HG03060 (cell line): ENCODE measurements at regions not wholly inside any gene's neighbourhood (a gene's known extent, or its start where the extent isn't known, plus 50 kb on each side); places are given as distances from the start of the nearest gene placed in this dataset.

Source experiments
- ATAC-seq: cut with Tn5 transposase; IDR thresholded peaks from one replicate; pipeline ENCODE4 v1.9.1; 2021; ENCODE audit warnings: low read depth, moderate number of reproducible peaks; ENCODE audit not compliant: unreplicated experiment

DNA sequence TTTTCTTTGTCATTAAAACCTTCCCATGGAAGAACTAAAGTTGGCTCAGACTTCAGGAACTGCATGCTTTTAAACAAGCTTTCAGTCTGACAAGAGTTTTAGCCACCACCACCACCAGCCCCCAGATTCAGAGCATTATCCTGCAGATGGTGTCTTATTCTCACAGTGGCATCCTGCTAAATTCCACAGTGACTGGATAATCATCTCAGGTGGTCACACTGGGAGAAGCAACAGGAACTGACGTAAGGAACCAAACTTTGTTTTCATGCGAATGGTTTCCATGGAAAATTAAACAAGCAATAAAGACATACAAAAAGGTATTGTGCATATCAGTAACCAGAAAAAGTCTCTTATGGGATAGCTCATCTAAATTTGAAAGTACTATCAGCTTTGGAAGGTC is 370.7 kb downstream of the FBXW7 start:
- ATAC-seq, result no peak

DNA sequence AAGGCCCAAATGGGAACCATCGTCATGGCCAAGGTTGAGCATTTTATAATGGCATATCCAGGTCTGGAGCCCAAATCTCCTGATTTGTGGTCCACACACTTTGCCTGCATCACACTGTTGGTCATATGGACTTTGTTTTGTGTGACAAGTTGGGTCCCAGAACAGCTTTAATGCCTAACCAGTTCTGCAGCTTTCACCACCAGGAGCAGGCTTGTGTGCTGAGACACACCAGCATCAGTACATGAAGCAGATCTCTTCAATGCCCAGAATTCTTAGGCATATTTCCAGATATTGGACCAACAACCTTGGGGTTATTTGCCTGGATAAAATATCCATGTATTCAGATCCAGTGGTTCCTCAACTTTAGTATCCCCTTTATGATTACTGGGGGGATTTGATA is 371.3 kb downstream of the FBXW7 start:
- ATAC-seq, result no peak

DNA sequence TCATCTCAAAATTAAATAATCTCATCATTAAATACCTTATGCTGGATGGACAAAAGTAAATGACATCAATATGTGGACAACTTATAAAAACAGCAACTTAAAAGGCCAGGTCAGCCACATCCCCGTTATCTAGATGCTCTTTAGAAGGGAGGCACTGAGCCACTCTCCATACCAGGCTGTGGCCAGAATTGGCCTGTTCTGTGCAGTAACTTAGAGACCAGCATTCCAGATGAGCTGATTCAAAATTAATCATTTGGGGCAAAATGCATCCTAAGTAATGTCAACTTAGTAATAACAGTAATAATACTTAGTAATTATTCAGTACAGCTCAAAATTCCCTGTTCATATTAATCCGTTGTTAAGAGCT is 373.6 kb downstream of the FBXW7 start:
- no peak for ATAC-seq

DNA sequence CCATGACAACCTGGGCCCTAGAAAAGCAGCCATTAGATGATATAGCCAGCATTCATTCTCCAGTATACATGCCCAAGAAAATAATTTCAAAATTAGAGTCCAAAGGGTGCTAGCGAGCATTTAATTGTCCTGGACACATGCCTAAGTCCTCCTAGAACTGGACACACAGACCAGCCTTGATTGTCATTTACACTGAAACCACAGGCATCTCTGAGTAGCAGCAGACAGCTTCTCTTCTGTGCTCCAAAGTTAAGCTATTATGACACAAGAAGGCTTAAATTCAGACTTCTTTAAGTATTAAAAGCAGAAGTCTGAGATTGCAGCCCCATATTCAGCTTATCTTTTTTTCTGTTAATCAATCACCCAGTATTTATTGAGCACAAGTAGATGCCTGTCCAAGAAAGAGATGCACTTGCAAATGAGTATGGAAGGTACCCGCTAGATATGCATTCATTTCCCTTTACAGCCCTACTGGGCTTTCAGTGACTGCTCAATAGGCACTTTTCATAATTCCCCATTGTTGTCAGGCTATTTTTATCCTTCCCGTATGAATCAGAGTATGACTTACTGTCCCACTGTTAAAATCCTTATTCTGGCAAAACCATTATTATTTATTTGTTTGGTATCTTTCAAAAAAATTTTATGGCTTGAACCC is 374.1 kb downstream of the FBXW7 start:
- no peak for ATAC-seq

DNA sequence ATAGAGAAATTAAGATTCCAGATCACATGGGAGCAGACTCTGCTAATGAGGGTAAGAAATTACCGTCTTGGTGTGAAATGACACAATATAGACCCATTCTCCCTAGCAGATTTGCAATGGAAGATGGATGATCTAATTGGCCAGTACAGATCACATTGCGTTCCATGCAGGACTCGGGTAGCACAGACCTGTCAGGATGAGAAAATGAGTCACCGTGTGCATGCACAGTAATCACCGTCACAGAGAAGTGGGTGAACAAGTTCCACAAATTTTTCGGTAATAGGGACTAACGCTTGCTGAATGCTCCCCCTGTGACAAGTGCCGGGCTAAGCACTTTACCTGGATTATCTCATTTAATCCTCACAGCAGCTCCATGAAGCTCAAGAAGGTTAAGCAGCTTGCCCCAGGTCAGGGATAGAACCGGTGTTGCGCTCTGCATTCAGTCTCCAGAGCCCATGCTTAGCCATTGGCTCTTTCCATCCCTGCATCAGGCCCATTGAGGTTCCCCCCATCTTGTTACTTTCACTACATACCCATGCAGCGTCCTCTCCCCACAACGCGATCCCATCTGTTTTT is 375.6 kb downstream of the FBXW7 start:
- no peak for ATAC-seq

DNA sequence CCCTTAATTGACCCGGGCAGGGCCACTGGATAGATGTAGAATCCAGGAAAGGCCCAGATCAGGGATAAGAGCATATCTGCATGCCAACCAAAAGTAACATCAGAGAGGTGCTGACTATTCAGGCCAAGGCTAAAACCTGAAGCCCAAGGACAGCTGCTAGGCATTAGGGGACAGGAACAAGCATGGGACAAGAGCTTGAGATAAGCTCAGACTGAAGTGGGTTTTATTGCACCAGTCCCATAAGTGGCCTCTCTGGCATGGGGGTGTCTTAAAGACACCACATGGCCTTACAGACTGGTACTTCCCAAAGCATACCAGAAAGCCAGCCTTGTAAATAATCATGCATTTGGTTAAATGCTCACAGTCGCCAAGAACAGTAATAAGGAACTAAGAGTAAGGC is 376.1 kb downstream of the FBXW7 start:
- no peak for ATAC-seq

DNA sequence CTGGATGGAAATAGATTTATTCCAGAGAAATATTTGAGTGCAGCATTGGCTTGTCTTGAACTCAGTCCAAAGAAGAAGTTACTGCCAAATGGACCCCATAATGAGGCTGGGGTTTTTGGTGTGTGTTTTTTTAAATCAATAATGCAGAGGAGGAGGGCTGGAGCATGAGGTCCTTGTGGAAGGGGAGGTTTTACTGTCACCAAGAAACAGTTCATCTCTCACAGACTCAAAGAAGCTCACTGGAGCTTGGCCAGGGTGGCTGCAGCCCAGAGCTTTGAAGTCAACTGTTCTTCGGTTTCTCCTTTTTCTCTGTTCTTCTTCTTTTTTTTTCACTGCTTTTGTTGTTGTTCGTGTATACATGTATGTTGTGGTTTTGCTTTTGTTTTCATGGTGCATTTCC is 377.7 kb downstream of the FBXW7 start:
- ATAC-seq, result no peak

DNA sequence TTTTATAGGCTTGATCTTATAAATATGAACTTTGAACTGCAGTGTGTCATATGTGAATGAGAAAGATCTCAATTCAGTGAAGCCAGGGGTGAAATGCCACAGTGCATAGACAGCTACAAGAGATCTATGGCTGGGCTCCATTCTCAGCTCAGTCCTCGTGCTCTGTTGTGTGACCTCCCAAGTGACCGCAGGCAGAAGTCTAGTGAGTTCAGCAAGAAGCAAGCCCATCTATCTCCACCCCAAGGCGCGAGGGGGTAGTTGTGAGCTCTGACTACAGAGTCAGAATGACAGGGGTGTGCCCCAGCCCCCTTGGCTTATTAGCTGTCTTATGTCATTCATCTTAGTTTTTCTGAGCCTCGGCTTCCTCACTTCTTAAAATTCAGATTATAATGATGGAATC is 378.3 kb downstream of the FBXW7 start:
- ATAC-seq, result no peak

DNA sequence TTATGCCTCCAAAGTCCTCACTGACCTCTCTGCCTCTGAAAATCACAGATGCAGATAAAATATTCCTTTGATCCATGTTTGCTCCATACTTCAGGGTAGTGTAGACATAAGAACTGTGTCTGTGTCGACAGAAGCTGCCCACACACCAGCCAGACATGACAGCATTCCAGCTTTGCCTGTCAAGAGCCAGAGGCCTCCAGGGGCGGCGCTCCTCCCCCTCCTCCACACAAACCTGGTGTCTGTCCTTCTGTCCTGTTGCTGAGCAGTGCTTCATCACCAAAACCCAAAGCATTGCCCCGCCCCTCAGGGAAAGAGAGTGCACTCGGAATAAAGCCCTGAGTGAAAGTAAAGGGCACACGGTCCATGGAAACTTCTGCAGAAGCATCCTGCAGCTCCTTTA is 379.4 kb downstream of the FBXW7 start:
- no peak for ATAC-seq

DNA sequence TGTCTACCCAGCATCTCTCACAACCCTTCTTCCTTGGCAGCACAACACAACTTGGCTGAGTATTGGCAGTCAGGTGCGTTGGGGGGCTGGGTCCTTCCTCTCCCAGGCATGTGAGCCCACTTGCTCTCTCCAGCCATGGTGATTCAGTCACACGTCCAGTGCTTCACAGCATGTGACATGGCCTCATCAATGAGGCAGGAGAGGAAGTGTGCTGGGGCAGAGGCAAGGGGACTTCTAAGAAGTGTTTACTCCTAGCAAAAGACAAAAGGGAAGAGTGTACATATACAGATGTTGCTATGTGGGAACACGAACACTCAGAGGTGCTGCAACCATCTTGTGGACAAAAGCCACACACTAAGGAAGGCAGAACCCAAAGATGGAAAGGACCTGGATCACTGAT is 380.8 kb downstream of the FBXW7 start:
- no peak for ATAC-seq

DNA sequence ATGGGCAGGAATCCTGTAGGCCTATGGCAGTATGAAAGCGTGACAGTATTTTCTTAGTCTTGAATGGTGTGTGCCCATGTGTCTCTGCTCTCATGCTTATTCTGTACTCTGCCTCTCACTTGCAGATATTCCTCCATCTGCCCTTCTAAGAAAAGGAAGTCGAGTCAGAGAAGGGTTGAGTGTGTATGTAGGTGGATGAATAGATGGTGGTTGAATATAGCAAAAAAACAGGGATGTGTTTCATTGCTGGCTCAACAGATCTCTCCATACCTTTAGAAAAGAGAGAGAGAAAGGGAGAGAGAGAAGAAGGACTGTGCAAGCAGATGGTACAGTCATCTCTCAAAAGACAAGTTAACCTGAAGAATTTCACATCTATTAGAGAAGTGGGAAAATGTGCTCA is 381.5 kb downstream of the FBXW7 start:
- no peak for ATAC-seq

DNA sequence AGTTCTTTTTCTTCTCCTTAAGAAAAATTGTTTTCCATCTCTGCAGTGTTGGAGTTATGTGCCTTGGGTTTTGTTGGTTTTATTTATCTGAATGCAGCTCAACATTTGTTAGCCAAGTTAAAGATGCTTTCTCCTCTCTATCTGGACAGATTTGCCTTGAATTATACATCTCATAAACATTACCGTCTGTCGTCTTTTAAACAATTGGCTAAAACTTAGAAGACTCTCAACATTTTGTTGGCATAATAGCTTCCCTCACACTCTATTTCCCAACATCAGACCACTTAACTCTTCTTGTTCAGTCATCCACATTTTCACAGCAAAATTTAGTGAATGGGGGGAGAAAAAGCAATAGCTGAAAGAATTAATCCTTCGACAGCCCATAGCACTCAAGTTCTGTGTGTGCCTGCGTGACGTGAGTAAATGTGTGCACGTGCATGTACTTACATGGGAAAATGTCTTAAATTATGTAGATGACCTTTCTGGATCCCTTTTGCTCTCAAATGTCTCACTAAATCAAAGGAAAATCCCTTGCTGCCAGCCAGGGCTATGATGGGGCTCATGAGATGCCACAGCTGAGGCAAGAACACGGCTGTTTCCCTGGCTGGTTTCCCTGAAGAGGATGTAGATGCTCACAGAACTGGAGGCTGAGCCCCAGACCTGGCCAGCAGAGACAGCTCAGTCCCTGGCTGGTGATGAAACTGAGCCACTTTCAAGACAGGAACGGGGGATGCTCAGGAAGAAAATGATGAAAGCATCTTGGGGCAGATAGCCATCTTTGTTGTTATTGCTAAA is 382.2 kb downstream of the FBXW7 start:
- ATAC-seq, result no peak

DNA sequence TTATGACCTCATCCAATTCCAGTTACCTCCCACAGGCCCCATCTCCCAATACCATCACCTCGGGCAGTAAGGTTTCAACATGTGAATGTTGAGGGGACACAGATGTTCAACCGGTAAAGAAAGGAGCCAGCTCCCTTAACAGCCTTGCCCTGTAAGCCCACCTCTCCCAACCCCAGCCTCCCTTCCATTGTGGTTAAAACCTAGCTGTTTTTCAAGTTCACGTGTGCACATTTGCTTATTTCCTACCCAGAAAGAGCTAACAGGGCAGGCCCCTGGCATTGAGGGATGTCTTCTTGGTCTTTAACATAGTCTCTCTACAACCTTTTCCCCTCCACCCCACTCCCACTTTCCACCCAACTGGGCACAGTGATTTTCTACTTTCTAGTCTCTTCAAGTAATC is 385.7 kb downstream of the FBXW7 start:
- ATAC-seq, result no peak

DNA sequence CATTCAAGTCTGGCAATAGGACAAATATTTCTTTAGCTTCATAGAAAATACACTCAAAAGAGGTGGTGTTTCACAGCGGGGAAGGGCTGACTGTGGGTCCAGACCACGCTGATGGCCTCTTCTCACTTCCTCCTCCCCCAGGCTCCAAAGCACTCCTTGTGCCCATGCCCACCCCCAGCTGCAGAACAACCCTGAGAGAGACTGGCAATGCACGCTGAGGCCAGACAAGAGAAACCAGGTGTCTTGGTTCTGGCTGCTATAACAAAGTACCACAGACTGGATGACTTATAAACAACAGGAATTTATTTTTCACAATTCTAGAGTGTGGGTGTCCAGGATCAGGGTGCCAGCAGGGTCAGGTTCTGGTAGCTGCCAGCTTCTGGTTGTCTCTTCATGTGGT is 386.1 kb downstream of the FBXW7 start:
- ATAC-seq, result no peak

DNA sequence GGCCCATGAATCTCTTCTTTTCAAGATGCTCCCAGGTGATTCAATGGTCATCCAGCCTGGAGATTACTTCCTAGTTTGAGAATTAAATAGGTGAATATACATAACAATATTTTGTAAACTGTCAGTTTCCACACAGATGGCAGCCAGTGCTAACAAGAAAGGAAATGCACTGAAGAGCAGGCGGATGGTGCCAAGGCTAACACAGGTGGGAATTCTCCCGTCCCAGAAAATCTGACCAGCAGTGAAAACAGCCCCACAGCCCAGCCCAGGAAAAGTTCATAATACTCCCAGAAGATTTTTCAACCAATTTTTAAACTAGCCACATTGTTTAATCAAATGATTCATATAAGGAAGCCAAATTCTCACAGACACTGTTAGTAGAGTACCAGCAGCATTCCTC is 387.2 kb upstream of the GATB start:
- ATAC-seq, result no peak

DNA sequence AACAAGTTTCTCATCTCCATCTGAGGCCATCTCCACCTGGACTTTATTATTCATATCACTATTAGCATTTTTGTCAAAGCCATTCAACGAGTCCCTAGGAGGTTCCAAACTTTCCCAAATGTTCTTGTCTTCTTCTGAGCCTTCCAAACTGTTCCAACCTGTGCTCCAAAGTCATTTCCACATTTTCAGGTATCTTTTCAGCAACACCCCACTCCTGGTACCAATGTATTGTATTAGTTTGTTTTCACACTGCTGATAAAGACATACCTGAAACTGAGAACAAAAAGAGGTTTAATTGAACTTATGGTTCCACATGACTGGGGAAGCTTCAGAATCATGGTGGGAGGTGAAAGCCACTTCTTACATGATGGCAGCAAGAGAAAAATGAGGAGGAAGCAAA is 385.4 kb upstream of the GATB start:
- ATAC-seq, result no peak

DNA sequence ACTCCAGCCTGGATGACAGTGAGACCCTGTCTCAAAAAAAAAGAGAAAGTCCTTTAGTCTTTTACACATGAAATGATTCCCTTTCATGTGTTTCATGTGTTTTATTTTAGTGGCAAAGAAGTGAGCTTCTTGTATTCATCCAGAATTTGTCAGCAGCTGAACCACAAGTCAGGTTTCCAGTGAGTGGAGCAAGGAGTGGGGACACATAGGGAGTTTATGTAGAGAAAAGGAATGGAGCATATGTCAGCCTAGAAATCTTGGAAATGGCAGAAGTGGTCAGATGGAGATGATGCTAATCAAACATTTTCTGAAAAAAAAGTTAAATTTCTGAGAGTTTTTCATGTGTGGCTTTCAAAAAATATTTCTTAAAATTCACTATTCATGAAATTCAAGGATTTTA is 383.0 kb upstream of the GATB start:
- no peak for ATAC-seq

DNA sequence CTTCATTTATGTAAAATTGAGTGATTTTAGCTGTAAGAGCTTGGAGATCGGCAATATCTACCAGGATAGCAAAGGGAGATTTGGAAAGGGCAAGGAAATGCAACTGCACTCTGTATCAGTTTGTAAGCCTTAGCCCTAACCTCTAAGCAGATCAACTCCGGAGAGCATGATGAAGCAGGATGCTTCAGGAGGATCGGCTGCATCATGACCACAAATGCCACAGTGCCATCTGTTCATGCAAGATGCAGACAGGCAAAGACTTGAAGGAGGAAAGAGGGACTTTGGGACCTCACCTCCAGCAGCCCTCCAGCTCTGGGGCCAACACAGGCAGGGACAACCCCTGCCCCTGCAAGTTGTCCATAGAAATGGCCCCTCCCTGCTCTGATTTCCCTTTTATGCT is 377.6 kb upstream of the GATB start:
- no peak for ATAC-seq

DNA sequence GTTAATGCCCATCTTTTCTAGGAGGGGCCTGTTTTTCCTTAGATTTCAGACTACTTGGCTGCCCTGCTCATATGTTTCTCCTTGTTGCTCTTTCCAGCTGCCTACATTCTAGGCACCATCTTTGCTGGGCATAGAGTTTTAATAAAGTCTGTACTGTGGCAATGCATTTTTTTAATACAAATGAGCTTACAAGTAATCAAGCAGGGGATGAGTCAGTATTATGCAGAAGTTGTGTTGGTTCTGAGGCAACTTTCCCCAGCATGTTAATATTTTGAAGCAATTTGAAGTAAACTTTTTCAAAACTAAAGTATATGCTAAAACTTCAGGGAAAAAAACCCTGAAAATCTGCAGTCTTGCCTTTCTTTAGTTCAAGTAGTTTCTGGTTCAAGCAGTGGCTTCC is 372.0 kb upstream of the GATB start:
- ATAC-seq, result no peak

DNA sequence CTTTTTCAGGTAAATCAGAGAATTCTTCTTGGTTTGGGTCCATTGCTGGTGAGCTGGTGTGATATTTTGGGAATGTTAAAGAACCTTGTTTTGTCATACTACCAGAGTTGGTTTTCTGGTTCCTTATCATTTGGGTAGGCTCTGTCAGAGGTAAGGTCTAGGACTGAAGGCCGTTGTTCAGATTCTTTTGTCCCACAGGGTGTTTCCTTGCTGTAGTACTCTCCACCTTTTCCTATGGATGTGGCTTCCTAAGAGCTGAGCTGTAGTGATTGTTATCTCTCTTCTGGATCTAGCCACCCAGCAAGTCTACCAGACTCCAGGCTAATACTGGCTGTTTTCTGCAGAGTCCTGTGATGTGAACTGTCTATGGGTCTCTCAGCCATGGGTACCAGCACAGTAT is 367.5 kb upstream of the GATB start:
- no peak for ATAC-seq

DNA sequence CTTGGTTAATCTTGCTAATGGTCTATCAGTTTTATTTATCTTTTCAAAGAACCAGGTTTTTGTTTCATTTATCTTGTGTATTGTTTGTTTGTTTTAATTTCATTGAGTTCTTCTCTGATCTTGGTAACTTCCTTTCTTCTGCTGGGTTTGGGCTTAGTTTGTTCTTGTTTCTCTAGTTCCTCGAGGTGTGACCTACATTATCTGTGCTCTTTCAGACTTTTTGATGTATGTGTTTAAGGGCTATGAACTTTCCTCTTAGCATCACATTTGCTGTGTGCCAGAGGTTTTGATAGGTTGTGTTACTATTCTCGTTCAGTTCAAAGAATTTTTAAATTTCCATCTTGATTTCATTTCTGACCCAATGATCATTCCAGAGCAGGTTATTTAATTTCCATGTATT is 365.4 kb upstream of the GATB start:
- ATAC-seq, result no peak
